GM12873 (cell line): ENCODE measurements at regions not wholly inside any gene's neighbourhood (a gene's known extent, or its start where the extent isn't known, plus 50 kb on each side); places are given as distances from the start of the nearest gene placed in this dataset.

Experiments used
- CTCF ChIP-seq: IDR thresholded peaks from 2 replicates; pipeline ENCODE4 v1.5.1; 2012; ENCODE audit warnings: low read depth, mild to moderate bottlenecking, moderate library complexity, low read length, control low read depth; ENCODE audit not compliant: insufficient read depth; ENCODE audit errors: missing control alignments

GRCh38 chr4:11908712-11909111, 480.0 kb upstream of the HS3ST1 start:
- no peak for TF ChIP-seq CTCF

GRCh38 chr4:11908205-11908604, 479.5 kb upstream of the HS3ST1 start:
- TF ChIP-seq CTCF = no peak

- no peak for TF ChIP-seq CTCF
Measured at GRCh38 chr4:11904846-11905739, 476.4 kb upstream of the HS3ST1 start.

GRCh38 chr4:11904117-11904535, 475.4 kb upstream of the HS3ST1 start:
- TF ChIP-seq CTCF = no peak

GRCh38 chr4:11901089-11901488, 472.4 kb upstream of the HS3ST1 start:
- no peak for TF ChIP-seq CTCF

- TF ChIP-seq CTCF = no peak
Measured at GRCh38 chr4:11900359-11900758, 471.7 kb upstream of the HS3ST1 start.

GRCh38 chr4:11898796-11899195, 470.1 kb upstream of the HS3ST1 start:
- no peak for TF ChIP-seq CTCF
